ENCODE measurements at regions not wholly inside any gene's neighbourhood (a gene's known extent, or its start where the extent isn't known, plus 50 kb on each side); places are given as distances from the start of the nearest gene placed in this dataset.

DNA sequence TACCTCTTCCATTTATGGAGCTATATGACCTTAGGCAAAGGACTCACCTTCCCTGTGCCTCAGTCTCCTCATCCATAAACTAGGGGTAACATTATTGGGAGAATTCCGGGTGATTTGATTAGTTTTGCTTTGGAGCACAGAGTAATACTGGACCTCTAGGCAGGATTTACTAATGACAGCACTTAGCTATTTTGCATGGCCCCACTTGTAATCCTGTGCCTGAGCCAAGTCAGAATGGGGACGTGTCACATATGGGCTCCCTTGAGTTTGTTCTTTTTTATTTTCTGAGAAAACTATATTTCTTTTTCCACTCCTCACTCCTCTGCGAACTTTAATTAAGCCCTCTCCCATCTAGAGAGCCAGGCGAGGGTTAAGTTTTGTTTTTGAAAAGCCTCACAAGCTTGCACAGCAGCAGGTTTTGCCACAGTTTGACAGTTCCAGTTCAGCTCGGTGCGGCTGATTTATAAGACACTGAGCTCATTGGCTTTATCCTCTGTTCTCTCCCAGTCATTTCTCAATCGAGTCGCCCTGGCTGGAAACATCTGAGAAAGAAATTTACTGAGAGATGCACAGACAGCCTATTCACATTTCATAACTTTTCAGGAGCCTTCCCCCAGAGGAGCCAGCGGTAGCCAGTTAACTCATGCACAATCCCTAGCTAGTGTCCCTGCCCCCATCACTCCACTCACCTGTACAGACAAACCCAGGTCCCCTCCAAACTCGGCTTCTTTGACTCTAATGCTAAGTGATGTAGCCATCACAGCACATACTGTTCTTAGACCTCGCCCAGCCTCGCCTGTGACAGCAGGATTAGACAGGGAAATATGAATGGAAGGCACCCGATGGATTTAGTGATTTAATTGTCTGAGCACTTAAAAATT lies 441.9 kb upstream of the NPVF start:
- no peak overlapping the region for H3K4me3 ChIP-seq
- H3K36me3 ChIP-seq, result no peaks in the 10 kb centered on the region
- intact Hi-C loops (cut with DNase I), result no loop called here
- H3K9me3 ChIP-seq, result no peaks in the 10 kb centered on the region
- WGBS, 2 donors, result 52 to 53% methylated on average over 13 of the region's 13 CpGs
- peak; percentile 83 for DNase-seq
- no peaks in the 10 kb centered on the region for H3K27me3 ChIP-seq
- peaks cover 0 to 43% (median 34%) of the 10 kb centered on the region in 4 donors for H3K4me1 ChIP-seq
- TF ChIP-seq POLR2A (IDR thresholded peaks at IDR 0.05) (no peak), POLR2AphosphoS5 (IDR thresholded peaks at IDR 0.05) (peak in 3 of 4 donors; percentile 10 to 36 (median 21)), EP300 (IDR thresholded peaks at IDR 0.05) (no peak)
- TF ChIP-seq, protein P1, sequence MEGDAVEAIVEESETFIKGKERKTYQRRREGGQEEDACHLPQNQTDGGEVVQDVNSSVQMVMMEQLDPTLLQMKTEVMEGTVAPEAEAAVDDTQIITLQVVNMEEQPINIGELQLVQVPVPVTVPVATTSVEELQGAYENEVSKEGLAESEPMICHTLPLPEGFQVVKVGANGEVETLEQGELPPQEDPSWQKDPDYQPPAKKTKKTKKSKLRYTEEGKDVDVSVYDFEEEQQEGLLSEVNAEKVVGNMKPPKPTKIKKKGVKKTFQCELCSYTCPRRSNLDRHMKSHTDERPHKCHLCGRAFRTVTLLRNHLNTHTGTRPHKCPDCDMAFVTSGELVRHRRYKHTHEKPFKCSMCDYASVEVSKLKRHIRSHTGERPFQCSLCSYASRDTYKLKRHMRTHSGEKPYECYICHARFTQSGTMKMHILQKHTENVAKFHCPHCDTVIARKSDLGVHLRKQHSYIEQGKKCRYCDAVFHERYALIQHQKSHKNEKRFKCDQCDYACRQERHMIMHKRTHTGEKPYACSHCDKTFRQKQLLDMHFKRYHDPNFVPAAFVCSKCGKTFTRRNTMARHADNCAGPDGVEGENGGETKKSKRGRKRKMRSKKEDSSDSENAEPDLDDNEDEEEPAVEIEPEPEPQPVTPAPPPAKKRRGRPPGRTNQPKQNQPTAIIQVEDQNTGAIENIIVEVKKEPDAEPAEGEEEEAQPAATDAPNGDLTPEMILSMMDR (IDR thresholded peaks at IDR 0.05), result no peak
- peak overlapping the region; percentile 22 to 74 (median 62) for H3K27ac ChIP-seq

DNA sequence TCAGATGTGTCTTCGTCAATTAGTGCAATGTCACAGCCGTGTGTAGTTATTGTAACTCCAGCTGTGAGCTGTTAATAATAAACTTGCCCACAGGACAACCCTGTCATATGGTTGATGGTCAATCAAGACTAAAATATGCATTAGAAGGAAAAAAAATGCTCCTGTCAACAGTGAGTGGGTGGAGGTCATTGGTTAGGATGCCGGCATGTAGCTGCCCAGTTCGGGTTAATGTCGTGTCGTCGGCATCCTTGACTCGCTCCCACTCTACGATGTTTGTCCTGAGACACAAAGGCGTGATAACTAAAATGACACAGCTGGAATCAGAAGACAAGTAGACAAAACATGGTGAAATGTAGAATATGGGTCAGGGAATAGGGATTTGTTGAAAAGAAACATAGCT lies 442.8 kb upstream of the NPVF start:
- intact Hi-C loops (cut with DNase I), result no loop called here
- H3K9me3 ChIP-seq, result no peaks in the 10 kb centered on the region
- H3K27ac ChIP-seq, result peak overlapping the region in 3 of 4 donors; percentile 55 to 74 (median 70)
- H3K4me3 ChIP-seq, result no peak overlapping the region
- TF ChIP-seq POLR2A (IDR thresholded peaks at IDR 0.05) (no peak), EP300 (IDR thresholded peaks at IDR 0.05) (no peak), POLR2AphosphoS5 (IDR thresholded peaks at IDR 0.05) (no peak)
- TF ChIP-seq, protein P1 (IDR thresholded peaks at IDR 0.05), result no peak
- no peaks in the 10 kb centered on the region for H3K27me3 ChIP-seq
- no peak for DNase-seq
- no peaks in the 10 kb centered on the region for H3K36me3 ChIP-seq
- H3K4me1 ChIP-seq, result peaks cover 0 to 33% (median 24%) of the 10 kb centered on the region in 4 donors
- WGBS, 2 donors, result 71 to 74% methylated on average over 10 of the region's 10 CpGs

DNA sequence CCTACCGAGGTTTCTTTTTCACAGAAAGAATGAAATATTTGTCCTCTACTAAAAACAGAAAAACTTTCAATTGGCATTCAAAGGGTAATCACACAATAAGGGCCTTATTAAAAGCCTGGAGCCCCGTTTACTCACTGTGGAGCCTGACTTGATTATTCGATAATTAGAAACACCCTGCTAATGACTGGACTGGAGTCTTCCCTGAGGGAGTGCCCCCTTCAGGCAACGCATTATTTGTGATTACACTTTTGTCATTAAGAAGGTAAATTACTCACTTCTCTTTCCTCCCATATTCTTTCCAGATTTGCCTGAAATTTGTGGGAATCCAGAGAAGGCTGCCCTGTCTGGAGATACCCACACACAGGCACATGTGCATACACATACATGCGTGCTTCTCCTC lies 444.2 kb upstream of the NPVF start:
- H3K36me3 ChIP-seq, result no peaks in the 10 kb centered on the region
- intact Hi-C loops (cut with DNase I), result no loop called here
- no peak for DNase-seq

DNA sequence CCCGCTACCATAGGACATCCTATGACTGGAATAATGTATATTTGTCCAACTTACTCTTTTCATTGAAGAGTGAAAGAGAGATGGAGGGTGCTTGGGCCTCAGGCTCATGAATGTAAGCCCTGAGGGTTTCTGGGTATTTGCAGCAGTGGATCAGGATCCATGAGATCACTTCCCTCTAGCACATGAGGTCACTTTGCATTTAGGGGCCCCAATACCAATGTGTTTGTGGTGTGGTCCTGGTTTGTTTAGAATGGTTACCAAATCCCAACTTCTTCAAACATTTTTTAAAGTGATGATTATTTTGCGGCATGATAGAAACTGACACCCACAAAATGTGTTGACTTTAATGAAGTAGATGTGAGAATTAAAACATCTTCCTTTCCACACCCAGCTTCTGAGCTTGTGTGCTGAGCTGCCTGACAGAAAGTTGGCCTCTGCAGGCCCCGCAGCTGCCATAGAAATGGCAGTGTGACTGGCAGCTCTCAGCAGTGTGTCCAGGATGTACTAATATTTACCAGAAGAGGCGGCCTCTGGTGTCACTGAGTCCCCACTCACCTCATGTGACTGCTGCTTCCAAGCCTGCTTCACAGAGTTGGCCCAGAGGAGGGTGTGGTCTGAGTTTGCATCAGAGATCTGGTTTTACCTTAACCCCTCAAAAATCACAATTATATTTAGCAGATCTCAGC lies 447.6 kb upstream of the NPVF start:
- no peaks in the 10 kb centered on the region for H3K36me3 ChIP-seq
- intact Hi-C loops (cut with DNase I), result no loop called here
- TF ChIP-seq, protein P1 (IDR thresholded peaks at IDR 0.05), result no peak
- TF ChIP-seq EP300 (IDR thresholded peaks at IDR 0.05) (no peak), POLR2A (IDR thresholded peaks at IDR 0.05) (no peak)
- 89 to 92% methylated on average over 4 of the region's 4 CpGs for WGBS, 2 donors
- no peak overlapping the region for H3K4me3 ChIP-seq
- no peaks in the 10 kb centered on the region for H3K9me3 ChIP-seq
- no peak for DNase-seq
- H3K27ac ChIP-seq, result no peak overlapping the region
- no peaks in the 10 kb centered on the region for H3K27me3 ChIP-seq
- H3K4me1 ChIP-seq, result peaks cover 0 to 7% (median 3%) of the 10 kb centered on the region in 4 donors

More for the DNA sequence above, 444.2 kb upstream of the NPVF start:
- WGBS, 2 donors, result 60 to 86% methylated on average over 5 of the region's 5 CpGs
- Histone ChIP-seq H3K27me3 (no peaks in the 10 kb centered on the region), H3K4me3 (no peak overlapping the region), H3K9me3 (no peaks in the 10 kb centered on the region), H3K27ac (no peak overlapping the region), H3K4me1 (peaks cover 0 to 26% (median 21%) of the 10 kb centered on the region in 4 donors)
- no peak for TF ChIP-seq POLR2A (IDR thresholded peaks at IDR 0.05)

DNA sequence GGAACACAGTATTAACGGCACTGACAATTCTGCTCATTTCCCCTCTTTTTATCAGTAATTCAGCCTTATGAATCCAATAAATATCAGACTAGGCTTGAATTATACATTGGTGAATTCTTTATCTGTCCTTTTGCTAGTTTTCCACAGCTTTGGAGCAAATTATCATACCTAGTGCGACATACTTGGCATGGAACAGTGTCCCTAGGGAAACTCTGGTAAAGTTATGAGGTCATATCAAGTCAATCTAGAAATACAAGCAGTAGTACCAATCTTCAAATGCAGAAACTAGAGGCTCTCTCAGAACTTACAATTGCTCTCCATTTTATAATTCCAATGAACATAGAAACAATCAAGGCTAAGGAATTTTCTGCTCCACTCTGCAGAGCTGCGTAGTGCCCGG lies 449.3 kb upstream of the NPVF start:
- TF ChIP-seq, protein P1 (IDR thresholded peaks at IDR 0.05), result no peak
- TF ChIP-seq EP300 (IDR thresholded peaks at IDR 0.05) (no peak), POLR2AphosphoS5 (IDR thresholded peaks at IDR 0.05) (no peak), POLR2A (IDR thresholded peaks at IDR 0.05) (no peak)
- intact Hi-C loops (cut with DNase I), result no loop called here
- WGBS, 2 donors, result 84 to 94% methylated on average over 4 of the region's 4 CpGs
- H3K27me3 ChIP-seq, result no peaks in the 10 kb centered on the region
- no peak overlapping the region for H3K4me3 ChIP-seq
- no peak for DNase-seq
- no peaks in the 10 kb centered on the region for H3K4me1 ChIP-seq
- no peak overlapping the region for H3K27ac ChIP-seq
- no peaks in the 10 kb centered on the region for H3K9me3 ChIP-seq
- no peaks in the 10 kb centered on the region for H3K36me3 ChIP-seq

Measured in sigmoid colon (tissue), 6 donors.